ENCODE measurements at regions not wholly inside any gene's neighbourhood (a gene's known extent, or its start where the extent isn't known, plus 50 kb on each side); places are given as distances from the start of the nearest gene placed in this dataset.

DNA sequence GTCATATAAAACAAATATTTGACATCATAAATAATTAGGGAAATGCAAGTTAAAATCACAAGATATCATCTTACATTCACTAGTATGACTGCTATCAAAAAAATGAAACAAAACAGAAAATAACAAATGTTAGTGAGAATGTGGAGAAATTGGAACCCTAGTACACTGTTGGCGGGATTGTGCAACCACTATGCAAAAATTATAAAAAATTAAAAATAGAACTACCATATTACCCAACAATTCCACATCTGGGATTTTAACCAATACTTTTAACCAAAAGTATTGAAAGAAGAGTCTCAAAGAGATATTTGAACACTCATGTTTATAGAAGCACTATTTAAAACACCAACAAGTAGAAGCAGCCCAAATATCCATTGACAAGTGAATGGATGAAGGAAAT, 797.2 kb upstream of the ADAMTS5 start:
- no peak for DNase-seq (ENCODE audit: extremely low read depth in 1 of 2, low read depth in 1 of 2)

GRCh38 chr21:27761623-27762022, 794.7 kb upstream of the ADAMTS5 start:
- no peak for DNase-seq (ENCODE audit: extremely low read depth in 1 of 2, low read depth in 1 of 2)

GRCh38 chr21:27759820-27760219, 792.9 kb upstream of the ADAMTS5 start:
- no peak for DNase-seq (ENCODE audit: extremely low read depth in 1 of 2, low read depth in 1 of 2)

- DNase-seq (ENCODE audit: extremely low read depth in 1 of 2, low read depth in 1 of 2): no peak
These were observed 792.3 kb upstream of the ADAMTS5 start for GRCh38 chr21:27759091-27759659.

- no peak for DNase-seq (ENCODE audit: extremely low read depth in 1 of 2, low read depth in 1 of 2)
These were observed 789.3 kb upstream of the ADAMTS5 start for GRCh38 chr21:27756191-27756590.

DNA sequence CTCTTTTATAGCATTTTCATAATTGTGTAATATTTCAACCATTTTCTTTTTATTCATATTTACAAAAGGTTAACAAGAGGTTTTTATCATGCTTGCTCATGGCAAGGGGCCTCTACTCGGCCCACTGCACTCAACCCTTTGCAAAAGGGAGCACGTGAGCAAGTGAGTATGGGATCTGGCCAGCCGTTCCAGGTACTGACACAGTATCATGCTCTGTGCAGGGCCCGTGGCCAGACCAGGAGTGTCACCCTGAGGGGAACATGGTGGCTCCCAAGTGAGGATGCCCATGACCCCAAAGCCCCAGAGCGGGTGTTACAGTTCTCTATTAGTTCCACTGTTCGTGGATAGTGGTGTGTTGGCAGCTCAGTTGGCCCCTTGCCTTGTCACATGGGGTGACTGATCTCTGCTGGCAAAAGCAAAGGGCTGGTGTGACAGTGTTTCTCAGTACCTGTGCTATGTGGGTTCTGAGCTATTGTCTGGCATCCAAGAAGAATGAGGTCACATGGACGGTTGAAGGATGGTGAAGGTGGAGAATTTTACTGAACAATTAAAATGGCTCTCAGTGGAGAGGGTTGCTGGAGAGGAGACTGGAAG, 777.2 kb upstream of the ADAMTS5 start:
- no peak for DNase-seq (ENCODE audit: extremely low read depth in 1 of 2, low read depth in 1 of 2)

- DNase-seq (ENCODE audit: extremely low read depth in 1 of 2, low read depth in 1 of 2): no peak
These were observed 774.8 kb upstream of the ADAMTS5 start for GRCh38 chr21:27741736-27742135.

DNA sequence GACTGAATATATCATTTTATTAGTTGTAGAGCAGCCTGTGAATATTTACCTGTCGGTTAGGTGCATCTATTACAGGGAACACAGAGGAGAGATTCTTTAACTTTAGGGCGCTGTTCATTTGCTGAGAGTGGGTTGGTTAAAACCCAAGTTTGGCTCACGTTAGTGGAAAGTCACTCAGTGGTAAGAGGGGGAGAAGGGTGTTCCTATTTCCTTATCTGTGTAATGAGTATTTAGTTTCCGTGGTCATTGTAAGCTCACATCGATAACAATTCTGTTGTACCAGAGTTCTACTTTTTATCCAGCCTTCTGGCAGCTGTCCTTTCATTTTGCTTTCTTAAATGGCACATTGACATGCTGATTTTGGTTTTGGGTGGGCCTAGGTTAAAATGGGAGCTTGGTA, 773.2 kb upstream of the ADAMTS5 start:
- no peak for DNase-seq (ENCODE audit: extremely low read depth in 1 of 2, low read depth in 1 of 2)

- DNase-seq (ENCODE audit: extremely low read depth in 1 of 2, low read depth in 1 of 2): no peak
These were observed 772.3 kb upstream of the ADAMTS5 start for GRCh38 chr21:27739187-27739586.

GRCh38 chr21:27735699-27736098, 768.8 kb upstream of the ADAMTS5 start:
- DNase-seq (ENCODE audit: extremely low read depth in 1 of 2, low read depth in 1 of 2): no peak

DNA sequence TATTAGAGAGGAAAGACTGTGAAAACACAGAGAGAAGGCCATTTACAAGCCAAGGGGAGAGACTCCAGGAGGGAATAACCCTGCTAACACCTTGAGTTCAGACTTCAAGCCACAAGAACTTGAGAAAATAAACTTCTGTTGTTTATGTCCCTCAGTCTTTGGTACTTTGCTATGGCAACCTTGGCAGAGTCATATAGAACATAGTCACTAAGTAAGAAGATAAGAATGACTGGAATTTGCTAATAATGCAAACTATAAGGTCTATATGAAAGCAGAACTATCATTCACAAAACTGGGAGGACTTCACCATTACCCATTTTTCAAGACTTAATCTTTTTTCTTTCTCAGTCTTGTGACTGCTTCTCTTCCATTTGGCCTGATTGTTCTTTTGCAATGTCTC, 767.3 kb upstream of the ADAMTS5 start:
- DNase-seq (ENCODE audit: extremely low read depth in 1 of 2, low read depth in 1 of 2): no peak

- no peak for DNase-seq (ENCODE audit: extremely low read depth in 1 of 2, low read depth in 1 of 2)
These were observed 759.0 kb upstream of the ADAMTS5 start for GRCh38 chr21:27725916-27726315.

DNA sequence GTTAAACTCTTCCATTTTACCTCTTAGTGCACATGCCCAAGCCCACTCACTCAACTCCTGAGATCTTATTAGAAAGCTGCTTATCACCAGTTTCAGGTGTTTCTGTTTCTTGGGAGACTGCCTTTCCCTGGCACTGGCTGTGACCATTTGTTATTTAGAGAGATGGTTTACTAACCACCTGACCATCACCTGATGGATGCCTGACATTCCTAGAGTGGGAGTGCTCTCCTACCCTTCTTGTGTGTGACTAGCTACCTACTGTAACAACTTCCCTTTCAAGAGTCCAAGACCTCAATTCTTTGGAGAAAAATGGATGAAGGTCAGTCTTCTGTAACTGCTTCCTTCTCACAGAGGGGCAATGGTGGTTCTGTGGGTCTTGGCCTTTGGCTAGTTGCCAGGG, 755.2 kb upstream of the ADAMTS5 start:
- DNase-seq (ENCODE audit: extremely low read depth in 1 of 2, low read depth in 1 of 2): no peak

- DNase-seq (ENCODE audit: extremely low read depth in 1 of 2, low read depth in 1 of 2): no peak
These were observed 754.8 kb upstream of the ADAMTS5 start for GRCh38 chr21:27721675-27722074.

DNA sequence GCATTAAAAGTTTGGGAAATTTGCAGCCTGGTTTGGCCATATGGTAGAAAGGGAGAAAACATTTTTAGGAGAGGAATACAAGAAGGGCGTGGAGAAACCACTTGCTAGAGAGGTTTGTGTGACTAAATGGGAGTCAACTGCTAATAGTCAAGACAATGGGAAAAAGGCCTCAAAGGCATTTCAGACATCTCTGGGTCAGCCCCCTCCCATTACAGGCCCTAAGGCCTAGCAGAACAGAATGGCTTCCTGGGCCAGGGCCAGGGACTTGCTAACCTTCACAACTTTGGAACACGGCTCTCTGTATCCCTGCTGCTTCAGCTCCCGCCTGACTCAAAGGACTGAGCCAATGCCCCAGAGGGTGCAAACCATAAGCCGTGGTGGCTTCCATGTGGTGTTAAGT, 752.3 kb upstream of the ADAMTS5 start:
- DNase-seq (ENCODE audit: extremely low read depth in 1 of 2, low read depth in 1 of 2): no peak

GRCh38 chr21:27715131-27715530, 748.2 kb upstream of the ADAMTS5 start:
- no peak for DNase-seq (ENCODE audit: extremely low read depth in 1 of 2, low read depth in 1 of 2)

DNA sequence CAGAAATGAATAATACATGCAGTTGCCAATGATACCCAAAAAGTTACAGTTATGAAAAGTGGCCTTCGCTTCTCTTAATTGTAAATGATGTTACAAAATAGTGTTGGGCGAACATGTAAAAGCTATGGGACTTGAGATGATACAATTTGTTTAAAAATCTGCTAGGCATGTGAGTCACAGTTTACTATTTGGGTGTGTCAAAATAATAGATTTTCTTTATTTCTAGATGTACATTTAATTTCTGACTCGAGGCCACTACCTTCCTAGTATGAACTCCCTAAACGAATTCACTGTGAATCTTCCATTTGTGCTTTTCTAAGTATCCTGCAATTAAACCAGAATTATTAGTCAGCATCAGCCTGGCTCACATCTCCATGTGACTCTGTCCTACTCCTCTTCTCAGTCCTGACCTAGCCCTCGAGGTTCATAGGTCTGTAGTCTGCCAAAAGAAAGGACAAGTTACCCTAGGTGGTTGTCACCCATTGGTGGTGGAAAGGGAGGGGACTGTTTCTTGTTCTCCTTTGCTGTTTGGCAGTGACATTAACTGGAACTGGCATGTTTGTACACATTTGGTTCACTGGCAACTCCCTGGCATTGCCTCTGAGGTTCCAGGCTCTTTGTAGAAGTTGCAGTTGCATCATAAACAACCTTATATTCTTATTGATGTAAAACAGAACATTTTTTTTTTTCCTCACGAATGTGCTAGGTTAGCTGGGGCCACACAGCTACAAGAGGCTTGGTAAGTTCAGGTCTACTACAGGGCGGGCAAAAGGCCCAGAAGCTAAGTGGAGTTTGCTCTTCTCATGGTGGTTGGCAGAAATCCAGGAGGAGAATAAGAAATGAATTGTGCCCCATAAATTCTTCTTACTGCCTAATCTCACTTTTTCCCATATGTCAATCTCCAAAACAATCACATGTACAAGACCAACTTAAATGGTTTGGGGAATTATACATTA, 746.5 kb upstream of the ADAMTS5 start:
- DNase-seq (ENCODE audit: extremely low read depth in 1 of 2, low read depth in 1 of 2): no peak

GRCh38 chr21:27704567-27705166, 737.8 kb upstream of the ADAMTS5 start:
- no peak for DNase-seq (ENCODE audit: extremely low read depth in 1 of 2, low read depth in 1 of 2)

DNA sequence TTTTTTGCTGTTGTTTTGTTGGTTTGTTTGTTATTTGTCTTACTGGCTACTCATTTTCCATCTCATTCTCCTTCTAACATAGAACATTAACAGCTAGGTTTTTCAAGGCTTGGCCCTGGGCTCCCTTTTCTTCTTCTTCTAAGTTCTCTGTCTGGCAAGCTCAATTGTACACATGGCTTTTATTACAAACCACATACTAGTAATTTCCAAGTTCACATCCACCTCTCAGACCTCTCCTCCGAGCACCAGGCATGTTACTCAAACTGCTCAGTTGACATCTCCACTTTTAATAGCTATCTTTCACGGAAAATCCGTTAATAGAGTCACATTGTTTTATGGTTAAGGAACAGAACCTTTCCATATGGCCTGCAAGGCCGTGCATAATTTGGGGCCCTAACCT, 736.9 kb upstream of the ADAMTS5 start:
- no peak for DNase-seq (ENCODE audit: extremely low read depth in 1 of 2, low read depth in 1 of 2)

DNA sequence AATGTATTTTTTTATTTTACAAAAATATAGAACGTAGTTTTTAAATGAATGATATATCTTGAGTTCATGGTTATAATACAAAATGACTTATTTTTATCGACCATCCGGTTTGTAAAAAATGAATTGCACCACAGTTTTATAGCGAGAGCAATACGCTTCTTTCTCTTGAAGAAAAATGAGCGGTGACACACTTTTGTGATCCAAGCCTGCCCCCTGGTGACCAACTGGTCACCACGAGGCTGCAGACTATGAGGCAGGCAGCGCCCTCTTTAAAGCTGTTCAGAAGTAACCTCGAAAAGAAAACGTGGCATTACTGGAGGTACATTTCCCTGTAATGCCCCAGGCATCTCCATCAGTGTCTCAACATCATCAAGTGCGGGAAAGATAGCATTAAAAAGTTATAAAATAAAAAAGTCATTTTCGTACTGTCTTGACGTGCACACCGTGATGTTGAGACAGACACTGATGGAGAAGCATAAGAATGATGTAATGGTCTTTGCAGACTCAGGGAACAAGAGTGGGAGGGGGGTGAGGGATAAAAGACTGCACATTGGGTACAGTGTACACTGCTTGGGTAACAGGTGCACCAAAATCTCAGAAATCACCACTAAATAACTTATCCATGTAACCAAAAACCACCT, 734.2 kb upstream of the ADAMTS5 start:
- DNase-seq (ENCODE audit: extremely low read depth in 1 of 2, low read depth in 1 of 2): peak; percentile 13 to 33

- DNase-seq (ENCODE audit: extremely low read depth in 1 of 2, low read depth in 1 of 2): no peak
These were observed 728.4 kb upstream of the ADAMTS5 start for GRCh38 chr21:27695246-27695645.
